Endothelial cell (in vitro differentiated cells): ENCODE measurements at regions not wholly inside any gene's neighbourhood (a gene's known extent, or its start where the extent isn't known, plus 50 kb on each side); places are given as distances from the start of the nearest gene placed in this dataset.

Experiments
- DNase-seq: peaks from one replicate; pipeline ENCODE4 v3.0.0; 2021; ENCODE audit warnings: low spot score
- H3K27ac Mint-ChIP-seq: one replicate; pipeline ENCODE4 v1.8.0; 2021; ENCODE audit warnings: mixed read lengths, inconsistent platforms; ENCODE audit not compliant: unreplicated experiment
- H3K27me3 Mint-ChIP-seq: one replicate; pipeline ENCODE4 v1.8.0; 2021; ENCODE audit warnings: mild to moderate bottlenecking, moderate library complexity, mixed read lengths, inconsistent platforms; ENCODE audit not compliant: unreplicated experiment
- H3K36me3 Mint-ChIP-seq: one replicate; pipeline ENCODE4 v1.8.0; 2021; ENCODE audit warnings: mild to moderate bottlenecking, low read depth, mixed read lengths, inconsistent platforms; ENCODE audit not compliant: unreplicated experiment
- H3K4me1 Mint-ChIP-seq: one replicate; pipeline ENCODE4 v1.8.0; 2021; ENCODE audit warnings: mild to moderate bottlenecking, mixed read lengths, inconsistent platforms; ENCODE audit not compliant: unreplicated experiment
- H3K4me3 Mint-ChIP-seq: one replicate; pipeline ENCODE4 v1.8.0; 2021; ENCODE audit warnings: mild to moderate bottlenecking, mixed read lengths, inconsistent platforms; ENCODE audit not compliant: unreplicated experiment
- H3K9me3 Mint-ChIP-seq: one replicate; pipeline ENCODE4 v1.8.0; 2021; ENCODE audit warnings: mixed read lengths, inconsistent platforms; ENCODE audit not compliant: unreplicated experiment
- TF ChIP-seq, protein P1 (sequence below): fragments of 200-600 bp; sonication (generic); IDR thresholded peaks from one replicate; pipeline ENCODE4 v1.5.0; 2021; ENCODE audit warnings: antibody characterized with exemption; ENCODE audit not compliant: unreplicated experiment

DNA sequence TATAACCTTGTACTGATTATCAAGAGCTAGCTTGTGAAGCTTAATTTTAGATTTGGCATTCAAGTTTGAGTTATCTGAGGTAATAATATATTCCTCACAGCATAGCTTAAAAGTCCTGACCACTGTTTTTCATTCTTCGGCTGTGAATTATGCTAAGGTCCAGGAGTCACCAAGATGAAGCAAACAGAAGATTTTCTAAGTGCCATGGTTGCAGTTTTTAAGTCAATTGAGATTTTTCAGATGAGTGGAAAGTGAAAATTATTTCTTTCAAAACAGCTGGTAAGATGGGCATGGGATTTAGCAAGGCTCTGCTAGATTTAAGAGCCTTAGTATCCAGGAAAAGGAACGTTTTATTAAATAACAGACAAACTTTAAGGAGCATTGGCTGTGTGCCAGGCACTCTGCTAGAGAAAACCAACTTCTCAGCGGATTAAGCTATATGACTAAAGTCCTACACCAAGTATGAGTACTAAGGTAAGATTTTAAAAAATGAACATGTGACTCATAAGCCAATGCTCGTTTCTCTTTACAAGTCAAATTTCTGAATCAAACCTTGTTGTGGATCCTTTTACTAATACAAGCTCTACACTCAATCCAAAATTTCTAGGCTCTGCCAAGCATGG lies 149.9 kb upstream of the IL15 start:
- Mint-ChIP-seq H3K4me3 (no peak overlapping the region), H3K27ac (no peak overlapping the region), H3K36me3 (no peaks in the 10 kb centered on the region), H3K27me3 (no peaks in the 10 kb centered on the region), H3K9me3 (no peaks in the 10 kb centered on the region), H3K4me1 (peaks cover 3% of the 10 kb centered on the region)
- no peak for DNase-seq
- TF ChIP-seq, protein P1, sequence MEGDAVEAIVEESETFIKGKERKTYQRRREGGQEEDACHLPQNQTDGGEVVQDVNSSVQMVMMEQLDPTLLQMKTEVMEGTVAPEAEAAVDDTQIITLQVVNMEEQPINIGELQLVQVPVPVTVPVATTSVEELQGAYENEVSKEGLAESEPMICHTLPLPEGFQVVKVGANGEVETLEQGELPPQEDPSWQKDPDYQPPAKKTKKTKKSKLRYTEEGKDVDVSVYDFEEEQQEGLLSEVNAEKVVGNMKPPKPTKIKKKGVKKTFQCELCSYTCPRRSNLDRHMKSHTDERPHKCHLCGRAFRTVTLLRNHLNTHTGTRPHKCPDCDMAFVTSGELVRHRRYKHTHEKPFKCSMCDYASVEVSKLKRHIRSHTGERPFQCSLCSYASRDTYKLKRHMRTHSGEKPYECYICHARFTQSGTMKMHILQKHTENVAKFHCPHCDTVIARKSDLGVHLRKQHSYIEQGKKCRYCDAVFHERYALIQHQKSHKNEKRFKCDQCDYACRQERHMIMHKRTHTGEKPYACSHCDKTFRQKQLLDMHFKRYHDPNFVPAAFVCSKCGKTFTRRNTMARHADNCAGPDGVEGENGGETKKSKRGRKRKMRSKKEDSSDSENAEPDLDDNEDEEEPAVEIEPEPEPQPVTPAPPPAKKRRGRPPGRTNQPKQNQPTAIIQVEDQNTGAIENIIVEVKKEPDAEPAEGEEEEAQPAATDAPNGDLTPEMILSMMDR: no peak

GRCh38 chr4:141497627-141498026 lies 138.8 kb upstream of the IL15 start:
- TF ChIP-seq, protein P1: no peak
- Mint-ChIP-seq H3K27me3 (peaks cover 3% of the 10 kb centered on the region), H3K36me3 (no peaks in the 10 kb centered on the region)

GRCh38 chr4:141499261-141499853 lies 137.0 kb upstream of the IL15 start:
- Mint-ChIP-seq H3K27ac (no peak overlapping the region), H3K4me1 (no peaks in the 10 kb centered on the region), H3K27me3 (peaks cover 3% of the 10 kb centered on the region), H3K9me3 (no peaks in the 10 kb centered on the region), H3K36me3 (no peaks in the 10 kb centered on the region), H3K4me3 (no peak overlapping the region)
- no peak for DNase-seq
- TF ChIP-seq, protein P1: no peak

More at GRCh38 chr4:141497627-141498026, 138.8 kb upstream of the IL15 start:
- Mint-ChIP-seq H3K4me1 (no peaks in the 10 kb centered on the region), H3K4me3 (no peak overlapping the region), H3K9me3 (no peaks in the 10 kb centered on the region), H3K27ac (no peak overlapping the region)
- no peak for DNase-seq

GRCh38 chr4:141501395-141501794 lies 135.0 kb upstream of the IL15 start:
- no peaks in the 10 kb centered on the region for H3K36me3 Mint-ChIP-seq
- H3K9me3 Mint-ChIP-seq: no peaks in the 10 kb centered on the region
- no peak overlapping the region for H3K4me3 Mint-ChIP-seq
- no peak for DNase-seq
- peaks cover 3% of the 10 kb centered on the region for H3K27me3 Mint-ChIP-seq
- H3K4me1 Mint-ChIP-seq: no peaks in the 10 kb centered on the region
- TF ChIP-seq, protein P1: no peak
- no peak overlapping the region for H3K27ac Mint-ChIP-seq

GRCh38 chr4:141501931-141502330 lies 134.5 kb upstream of the IL15 start:
- no peaks in the 10 kb centered on the region for H3K9me3 Mint-ChIP-seq
- TF ChIP-seq, protein P1: no peak
- DNase-seq: no peak
- H3K4me1 Mint-ChIP-seq: no peaks in the 10 kb centered on the region
- peaks cover 3% of the 10 kb centered on the region for H3K27me3 Mint-ChIP-seq
- H3K27ac Mint-ChIP-seq: no peak overlapping the region
- no peak overlapping the region for H3K4me3 Mint-ChIP-seq
- H3K36me3 Mint-ChIP-seq: no peaks in the 10 kb centered on the region
